ENCODE measurements at regions not wholly inside any gene's neighbourhood (a gene's known extent, or its start where the extent isn't known, plus 50 kb on each side); places are given as distances from the start of the nearest gene placed in this dataset.

DNA sequence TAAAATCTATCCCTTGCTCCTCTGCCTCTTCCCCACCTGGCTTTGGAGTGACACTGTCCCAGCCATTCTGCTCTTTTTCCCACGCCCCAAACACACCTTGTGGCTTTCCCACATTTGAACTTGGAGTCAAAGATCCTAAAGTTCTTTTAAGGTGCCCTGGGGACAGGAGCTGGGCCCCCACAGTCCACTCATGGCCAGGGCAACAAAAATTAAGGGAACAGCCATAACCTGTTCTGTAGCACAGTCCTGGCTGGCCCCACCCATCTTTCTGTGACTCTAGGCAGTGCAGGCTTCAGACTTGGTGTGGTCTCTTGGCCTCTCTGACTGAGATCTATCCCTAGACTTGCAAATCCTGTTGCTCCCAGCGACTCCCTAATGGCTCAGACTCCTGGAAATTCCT lies 143.0 kb upstream of the MAGI3 start:
- H3K4me3 ChIP-seq (ENCODE audit: low read depth, low read length) = no peak overlapping the region
- DNase-seq (ENCODE audit: low read depth) = no peak
- TF ChIP-seq, protein P1, sequence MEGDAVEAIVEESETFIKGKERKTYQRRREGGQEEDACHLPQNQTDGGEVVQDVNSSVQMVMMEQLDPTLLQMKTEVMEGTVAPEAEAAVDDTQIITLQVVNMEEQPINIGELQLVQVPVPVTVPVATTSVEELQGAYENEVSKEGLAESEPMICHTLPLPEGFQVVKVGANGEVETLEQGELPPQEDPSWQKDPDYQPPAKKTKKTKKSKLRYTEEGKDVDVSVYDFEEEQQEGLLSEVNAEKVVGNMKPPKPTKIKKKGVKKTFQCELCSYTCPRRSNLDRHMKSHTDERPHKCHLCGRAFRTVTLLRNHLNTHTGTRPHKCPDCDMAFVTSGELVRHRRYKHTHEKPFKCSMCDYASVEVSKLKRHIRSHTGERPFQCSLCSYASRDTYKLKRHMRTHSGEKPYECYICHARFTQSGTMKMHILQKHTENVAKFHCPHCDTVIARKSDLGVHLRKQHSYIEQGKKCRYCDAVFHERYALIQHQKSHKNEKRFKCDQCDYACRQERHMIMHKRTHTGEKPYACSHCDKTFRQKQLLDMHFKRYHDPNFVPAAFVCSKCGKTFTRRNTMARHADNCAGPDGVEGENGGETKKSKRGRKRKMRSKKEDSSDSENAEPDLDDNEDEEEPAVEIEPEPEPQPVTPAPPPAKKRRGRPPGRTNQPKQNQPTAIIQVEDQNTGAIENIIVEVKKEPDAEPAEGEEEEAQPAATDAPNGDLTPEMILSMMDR (IDR thresholded peaks at IDR 0.05; ENCODE audit: control insufficient read depth, extremely low read depth, insufficient read depth) = no peak

DNA sequence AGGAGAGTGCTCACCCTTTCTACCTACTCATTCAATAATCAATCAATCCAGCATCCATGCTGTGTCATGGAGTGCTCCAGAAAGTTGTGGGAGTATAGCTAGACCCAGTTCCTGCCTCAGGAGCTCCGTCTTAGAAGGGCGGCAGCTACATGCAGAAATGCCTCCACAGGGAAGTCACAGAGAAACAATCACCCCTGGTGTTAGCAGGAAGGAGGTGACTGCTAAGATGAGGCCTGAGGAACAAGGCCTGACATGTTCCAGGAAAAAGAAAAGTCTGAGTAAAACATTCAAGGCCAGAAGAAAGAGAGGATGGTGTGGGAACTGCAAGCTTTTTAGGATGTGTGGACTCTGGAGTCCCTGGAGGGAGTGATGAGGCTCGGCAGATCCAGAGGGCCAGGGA lies 142.5 kb upstream of the MAGI3 start:
- TF ChIP-seq, protein P1 (IDR thresholded peaks at IDR 0.05; ENCODE audit: control insufficient read depth, extremely low read depth, insufficient read depth) = no peak
- no peak for DNase-seq (ENCODE audit: low read depth)
- no peak overlapping the region for H3K4me3 ChIP-seq (ENCODE audit: low read depth, low read length)

DNA sequence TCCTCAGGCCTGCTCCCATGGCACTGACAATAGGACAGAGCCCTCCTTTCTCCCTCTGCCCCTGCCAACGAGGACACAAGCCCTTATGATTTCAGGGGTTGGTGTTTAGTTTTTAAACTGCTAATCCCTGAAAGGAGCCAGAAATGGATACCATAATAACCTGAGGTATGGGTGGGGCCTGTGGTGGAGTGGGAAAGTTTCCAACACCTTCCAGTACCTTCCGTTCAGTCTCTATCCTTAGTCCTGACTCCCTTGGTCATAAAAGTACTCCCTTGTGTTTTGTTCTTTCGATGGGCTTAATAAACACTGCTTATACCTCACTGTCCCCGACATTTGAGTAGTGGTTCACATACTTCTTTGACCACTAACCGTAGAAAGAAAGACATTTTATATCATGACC lies 141.8 kb upstream of the MAGI3 start:
- DNase-seq (ENCODE audit: low read depth) = no peak
- H3K4me3 ChIP-seq (ENCODE audit: low read depth, low read length) = no peak overlapping the region
- TF ChIP-seq, protein P1 (IDR thresholded peaks at IDR 0.05; ENCODE audit: control insufficient read depth, extremely low read depth, insufficient read depth) = no peak

DNA sequence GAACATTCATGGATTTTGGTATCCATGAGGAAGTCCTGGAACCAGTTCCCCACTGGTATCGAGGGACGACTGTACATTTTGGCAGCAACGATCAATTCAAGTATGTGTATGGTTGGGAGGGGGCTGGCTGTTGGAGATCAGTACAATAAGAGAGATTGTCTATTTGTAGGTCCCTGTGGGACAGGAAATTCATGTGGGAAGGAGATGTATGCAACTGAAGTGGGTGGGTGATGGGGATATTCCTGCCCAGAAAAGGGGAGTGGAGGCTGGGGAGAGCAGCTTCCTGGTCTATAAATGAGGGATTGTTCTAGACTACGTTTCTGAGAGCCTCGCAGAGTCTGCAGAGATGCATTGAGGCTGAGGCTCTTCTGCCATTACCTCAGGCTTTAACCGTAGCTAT lies 140.2 kb upstream of the MAGI3 start:
- DNase-seq (ENCODE audit: low read depth) = no peak
- H3K4me3 ChIP-seq (ENCODE audit: low read depth, low read length) = no peak overlapping the region

DNA sequence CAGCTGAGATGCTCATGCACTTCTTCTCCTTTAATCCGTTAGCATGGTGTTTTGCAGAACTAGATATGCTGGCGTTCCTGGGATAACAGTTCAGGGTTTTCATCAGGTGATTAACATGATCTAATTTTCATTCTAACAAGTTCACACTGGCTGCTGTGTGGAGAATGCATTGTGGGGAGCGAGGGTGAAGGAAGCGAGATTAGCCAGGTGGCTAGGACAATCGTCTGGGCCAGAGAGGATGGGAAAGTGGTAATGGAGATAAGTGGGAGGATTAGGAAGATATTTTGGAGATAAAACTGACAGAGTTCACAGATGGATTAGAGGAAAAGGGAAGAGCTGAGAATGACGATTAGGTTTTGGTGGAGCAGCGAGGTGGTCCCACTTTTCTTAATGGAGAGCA lies 138.1 kb upstream of the MAGI3 start:
- no peak overlapping the region for H3K4me3 ChIP-seq (ENCODE audit: low read depth, low read length)
- no peak for DNase-seq (ENCODE audit: low read depth)
- TF ChIP-seq, protein P1 (IDR thresholded peaks at IDR 0.05; ENCODE audit: control insufficient read depth, extremely low read depth, insufficient read depth) = no peak

More for the DNA sequence above, 140.2 kb upstream of the MAGI3 start:
- TF ChIP-seq, protein P1 (IDR thresholded peaks at IDR 0.05; ENCODE audit: control insufficient read depth, extremely low read depth, insufficient read depth) = no peak

DNA sequence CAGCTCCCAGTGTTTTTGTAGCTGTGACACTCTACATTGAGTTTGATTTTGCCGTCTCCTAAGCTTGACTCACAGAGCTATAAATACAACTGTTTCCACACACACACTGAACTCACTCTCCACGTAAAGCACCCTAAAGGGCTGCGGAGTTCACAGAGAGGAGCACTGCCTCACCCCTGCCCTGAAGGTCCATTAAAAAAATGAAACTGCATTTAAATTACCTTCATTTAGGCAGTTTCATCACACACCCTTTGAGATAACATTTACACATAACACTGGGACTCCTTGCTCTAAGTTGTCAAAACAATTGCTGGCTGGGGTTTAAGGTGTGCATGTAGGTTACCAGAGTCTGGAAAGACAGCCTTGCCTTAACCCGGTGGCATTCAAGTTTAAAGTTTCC lies 137.1 kb upstream of the MAGI3 start:
- DNase-seq (ENCODE audit: low read depth) = no peak
- no peak overlapping the region for H3K4me3 ChIP-seq (ENCODE audit: low read depth, low read length)
- TF ChIP-seq, protein P1 (IDR thresholded peaks at IDR 0.05; ENCODE audit: control insufficient read depth, extremely low read depth, insufficient read depth) = no peak

DNA sequence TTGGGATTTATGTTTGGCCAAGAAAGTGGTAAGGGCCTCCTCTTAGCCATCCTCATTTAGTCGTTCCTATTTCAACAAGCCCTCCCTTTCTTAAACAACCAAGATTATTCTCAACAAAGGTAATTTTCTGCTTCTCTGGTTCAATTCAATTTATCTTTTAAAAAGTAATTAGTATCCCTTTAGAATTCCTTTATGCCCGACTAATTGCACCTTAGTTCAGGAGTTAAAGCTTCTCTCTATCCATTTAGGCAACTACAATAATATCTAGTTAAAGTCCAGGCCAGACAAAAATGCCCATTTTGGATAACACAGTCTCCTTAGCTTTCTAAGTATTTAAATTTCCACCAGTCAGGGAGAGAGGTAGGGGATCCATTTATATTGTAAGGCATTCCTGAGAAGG lies 136.7 kb upstream of the MAGI3 start:
- TF ChIP-seq, protein P1 (IDR thresholded peaks at IDR 0.05; ENCODE audit: control insufficient read depth, extremely low read depth, insufficient read depth) = no peak
- H3K4me3 ChIP-seq (ENCODE audit: low read depth, low read length) = no peak overlapping the region
- no peak for DNase-seq (ENCODE audit: low read depth)
